OCI-M2 (cell line): ENCODE measurements at regions not wholly inside any gene's neighbourhood (a gene's known extent, or its start where the extent isn't known, plus 50 kb on each side); places are given as distances from the start of the nearest gene placed in this dataset.

Source experiments
- DNase-seq: peaks from one replicate; lab custom pipeline; 2025; ENCODE audit not compliant: unreplicated experiment; lab: John Stamatoyannopoulos, UW

DNA sequence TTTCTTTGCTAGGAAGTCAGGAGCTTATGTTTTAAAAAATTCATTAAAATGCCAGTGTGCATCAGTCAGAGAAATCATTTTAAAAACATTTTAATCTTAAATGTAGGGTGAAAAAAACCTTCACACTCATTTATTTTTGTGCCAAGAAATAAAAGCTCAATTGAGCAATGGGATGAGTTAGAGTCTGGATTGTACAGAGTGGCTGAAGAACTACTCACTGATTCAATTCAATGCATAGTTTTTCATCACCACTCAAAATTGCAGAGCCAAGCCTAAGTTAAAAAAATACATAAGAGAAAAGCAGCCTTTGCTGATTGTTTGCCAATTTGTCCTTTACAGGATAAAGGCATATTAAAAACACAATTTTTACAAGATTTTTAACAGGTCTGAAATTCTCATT is 168.2 kb upstream of the DMRTA1 start:
- no peak for DNase-seq

- no peak for DNase-seq
Measured at GRCh38 chr9:22279636-22280035, 167.0 kb upstream of the DMRTA1 start.

GRCh38 chr9:22285066-22285465 is 161.6 kb upstream of the DMRTA1 start:
- DNase-seq = no peak

DNA sequence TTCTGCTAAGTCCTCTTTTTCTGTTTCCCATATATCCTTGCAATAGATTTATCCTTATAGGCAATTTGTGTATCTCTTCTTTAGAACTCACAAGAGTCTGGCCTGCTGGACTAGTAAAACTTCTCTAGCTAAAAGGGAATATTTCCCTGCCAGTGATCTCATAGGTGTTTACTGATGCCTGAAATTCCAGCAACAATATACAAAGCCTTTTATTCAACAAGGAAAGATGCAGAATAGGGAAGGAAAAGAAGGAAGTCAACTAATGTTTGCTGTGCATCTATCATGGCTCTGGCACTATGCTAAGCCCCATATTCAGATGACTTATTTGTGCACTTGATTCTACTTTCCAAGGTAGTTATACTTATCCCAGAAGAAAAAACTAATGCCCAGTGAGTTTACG is 160.0 kb upstream of the DMRTA1 start:
- DNase-seq = no peak

GRCh38 chr9:22288661-22289060 is 158.0 kb upstream of the DMRTA1 start:
- no peak for DNase-seq

GRCh38 chr9:22307013-22307711 is 139.5 kb upstream of the DMRTA1 start:
- no peak for DNase-seq

GRCh38 chr9:22308177-22308576 is 138.4 kb upstream of the DMRTA1 start:
- DNase-seq = no peak

DNA sequence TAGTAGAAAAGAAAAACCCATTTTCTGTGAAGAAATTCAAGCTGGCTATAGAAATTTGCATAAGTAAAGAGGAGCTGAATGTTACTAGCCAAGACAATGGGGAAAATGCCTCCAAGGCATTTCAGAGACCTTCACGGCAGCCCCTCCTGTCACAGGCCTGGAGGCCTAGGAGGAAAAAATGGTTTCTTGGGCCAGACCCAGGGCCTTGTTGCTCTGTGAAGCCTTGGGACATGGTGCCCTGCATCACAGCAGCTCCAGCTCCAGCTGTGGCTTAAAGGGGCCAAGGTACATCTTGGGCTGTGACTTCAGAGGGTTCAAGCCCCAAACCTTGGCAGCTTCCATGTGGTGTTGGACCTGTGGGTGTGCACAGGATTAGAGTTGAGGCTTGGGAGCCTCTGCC is 130.0 kb upstream of the DMRTA1 start:
- no peak for DNase-seq

- DNase-seq = no peak
Measured at GRCh38 chr9:22331533-22331932, 115.1 kb upstream of the DMRTA1 start.

GRCh38 chr9:22332202-22332601 is 114.4 kb upstream of the DMRTA1 start:
- no peak for DNase-seq

- DNase-seq = no peak
Measured at GRCh38 chr9:22337261-22337660, 109.4 kb upstream of the DMRTA1 start.

GRCh38 chr9:22342491-22343217 is 104.0 kb upstream of the DMRTA1 start:
- DNase-seq = no peak

GRCh38 chr9:22343218-22343611 is 103.4 kb upstream of the DMRTA1 start:
- no peak for DNase-seq

DNA sequence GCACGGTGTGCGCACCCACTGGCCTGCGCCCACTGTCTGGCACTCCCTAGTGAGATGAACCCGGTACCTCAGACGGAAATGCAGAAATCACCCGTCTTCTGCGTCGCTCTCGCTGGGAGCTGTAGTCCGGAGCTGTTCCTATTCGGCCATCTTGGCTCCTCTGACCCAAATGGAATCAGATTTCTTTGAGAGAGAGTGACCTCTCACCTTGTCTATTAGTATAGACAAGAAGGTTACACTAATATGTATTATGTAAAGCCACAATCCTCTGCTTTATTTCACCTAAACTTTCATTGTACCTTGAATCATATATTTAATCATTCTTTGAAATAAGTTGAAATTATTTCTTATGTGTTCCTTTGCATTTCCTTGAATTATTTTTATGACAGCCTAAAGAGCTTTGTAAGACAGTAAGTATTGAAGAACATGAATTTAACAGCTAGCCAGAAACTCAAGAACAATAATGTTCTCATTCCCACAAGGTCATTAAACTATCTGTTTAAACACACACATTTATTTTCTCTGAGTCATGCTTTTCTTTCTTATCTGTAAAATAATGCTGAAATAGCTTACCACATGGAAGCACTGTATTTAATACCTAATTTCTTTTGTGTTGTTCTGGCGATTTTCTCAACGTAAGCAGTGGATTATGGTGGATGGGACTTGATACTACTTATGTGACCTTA is 91.8 kb upstream of the DMRTA1 start:
- no peak for DNase-seq

DNA sequence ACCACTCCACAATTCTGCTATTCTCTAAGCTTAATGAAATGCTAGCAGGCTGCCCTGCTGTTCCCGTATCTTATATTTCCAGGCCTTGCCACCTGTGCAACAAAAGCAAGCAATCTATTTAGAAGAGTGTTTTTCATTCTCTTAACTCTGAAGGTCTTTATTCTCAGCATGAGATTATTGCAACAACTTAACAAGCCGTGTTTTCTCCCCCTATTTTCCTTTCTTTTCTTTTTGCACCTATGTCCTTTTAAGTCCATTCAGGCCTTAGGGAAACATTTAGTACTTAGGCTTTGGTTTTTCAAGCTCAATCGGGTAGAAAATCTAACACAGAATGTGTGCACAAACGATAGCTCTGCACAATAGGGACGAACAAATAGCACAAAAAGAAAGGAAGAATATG is 89.6 kb upstream of the DMRTA1 start:
- DNase-seq = no peak

GRCh38 chr9:22363421-22363887 is 83.2 kb upstream of the DMRTA1 start:
- no peak for DNase-seq

DNA sequence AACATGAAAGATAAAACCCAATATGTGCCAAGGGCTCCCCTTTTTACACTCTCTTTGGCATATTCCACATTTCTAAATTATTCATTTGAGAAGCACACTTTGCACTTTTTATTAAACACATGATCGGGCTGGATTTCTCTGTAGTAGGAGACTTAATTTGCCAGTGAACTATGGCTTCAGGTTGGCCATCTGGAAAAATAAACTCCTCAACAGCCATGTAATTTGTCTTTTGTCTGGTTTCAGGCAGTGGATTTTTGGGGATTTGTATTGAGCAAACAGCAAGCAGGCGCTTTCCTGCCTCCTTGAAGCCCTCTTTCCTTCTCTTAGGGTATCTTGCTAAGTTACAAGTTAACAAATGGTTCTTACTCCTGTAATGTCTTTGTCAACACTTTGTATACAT is 73.0 kb upstream of the DMRTA1 start:
- no peak for DNase-seq

- DNase-seq = no peak
Measured at GRCh38 chr9:22374051-22374450, 72.6 kb upstream of the DMRTA1 start.

- no peak for DNase-seq
Measured at GRCh38 chr9:22379272-22379671, 67.4 kb upstream of the DMRTA1 start.

DNA sequence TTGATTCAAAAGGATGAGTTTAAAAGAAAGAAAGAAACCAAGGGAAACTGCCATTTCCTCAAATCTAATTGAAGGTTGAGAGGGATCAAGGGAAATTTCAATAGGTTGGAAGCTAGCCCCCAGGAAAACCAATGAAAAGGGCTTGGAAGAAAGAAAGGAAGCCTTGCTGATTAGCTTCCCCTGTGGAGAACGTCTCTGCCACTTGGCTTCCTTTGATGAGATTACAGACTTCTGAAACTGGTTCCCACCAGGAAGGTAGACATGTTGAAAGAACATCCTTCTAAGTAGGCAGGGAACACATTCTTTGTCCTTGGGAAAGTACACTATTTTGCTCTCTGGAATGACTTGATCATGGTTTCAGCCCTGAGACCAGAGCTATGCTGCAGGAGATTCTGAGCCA is 65.5 kb upstream of the DMRTA1 start:
- DNase-seq = no peak

DNA sequence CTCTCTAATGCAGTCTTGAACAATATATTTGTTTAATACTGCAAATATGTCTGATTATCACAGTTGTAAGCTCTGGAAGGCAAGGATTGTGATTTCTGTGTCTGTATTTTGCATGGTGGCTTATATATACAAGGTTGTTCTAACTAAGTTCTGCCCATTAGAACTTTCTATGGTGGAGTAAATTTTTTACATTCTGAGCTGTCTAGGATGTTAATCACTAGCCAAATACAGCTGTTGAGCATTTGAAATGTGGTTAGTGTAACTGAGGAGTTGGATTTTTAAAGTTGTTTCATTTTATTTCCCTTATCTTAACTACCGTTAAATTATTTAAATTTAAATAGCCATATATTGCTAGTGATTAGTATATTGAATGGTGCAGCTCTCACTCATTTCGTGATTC is 64.3 kb upstream of the DMRTA1 start:
- DNase-seq = no peak

GRCh38 chr9:22383718-22384117 is 62.9 kb upstream of the DMRTA1 start:
- DNase-seq = no peak
